BJ (cell line): ENCODE measurements at regions not wholly inside any gene's neighbourhood (a gene's known extent, or its start where the extent isn't known, plus 50 kb on each side); places are given as distances from the start of the nearest gene placed in this dataset.

Source experiments
- CTCF ChIA-PET: fragments of 350-600 bp; formaldehyde crosslinking; extraction: SDS; loops from one replicate; lab custom pipeline; 2021; ENCODE audit warnings: antibody characterized with exemption, inconsistent platforms; lab: Yijun Ruan, JAX
- POLR2A ChIA-PET: fragments of 300-600 bp; sonication (Branson Sonifier 250); formaldehyde crosslinking; extraction: SDS; loops from one replicate; lab custom pipeline; 2021; ENCODE audit warnings: antibody characterized with exemption; lab: Charles Lee
- DNase-seq: peaks from one replicate; pipeline ENCODE4 v3.0.0-alpha.2; 2011; ENCODE audit warnings: low read depth
- H3K27me3 ChIP-seq: 2 replicates; pipeline ENCODE4 v1.6.0; 2011; ENCODE audit warnings: low read length; ENCODE audit not compliant: control insufficient read depth, insufficient read depth
- H3K36me3 ChIP-seq: 2 replicates; pipeline ENCODE4 v1.5.1; 2011; ENCODE audit warnings: low read length; ENCODE audit not compliant: control insufficient read depth, insufficient read depth
- H3K4me3 ChIP-seq: 2 replicates; pipeline ENCODE4 v1.5.1; 2011; ENCODE audit warnings: low read depth, mild to moderate bottlenecking, control low read depth, low read length
- TF ChIP-seq, protein P1 (sequence below): IDR thresholded peaks from 2 replicates; pipeline ENCODE4 v1.5.1; 2011; ENCODE audit warnings: low read depth, mild to moderate bottlenecking, control low read depth, inconsistent platforms, low read length, moderate library complexity; ENCODE audit not compliant: insufficient read depth

- Histone ChIP-seq H3K4me3 (no peak overlapping the region), H3K27me3 (no peaks in the 10 kb centered on the region), H3K36me3 (no peaks in the 10 kb centered on the region)
- ChIA-PET POLR2A (no interaction called here), CTCF (no interaction called here)
- TF ChIP-seq, protein P1, sequence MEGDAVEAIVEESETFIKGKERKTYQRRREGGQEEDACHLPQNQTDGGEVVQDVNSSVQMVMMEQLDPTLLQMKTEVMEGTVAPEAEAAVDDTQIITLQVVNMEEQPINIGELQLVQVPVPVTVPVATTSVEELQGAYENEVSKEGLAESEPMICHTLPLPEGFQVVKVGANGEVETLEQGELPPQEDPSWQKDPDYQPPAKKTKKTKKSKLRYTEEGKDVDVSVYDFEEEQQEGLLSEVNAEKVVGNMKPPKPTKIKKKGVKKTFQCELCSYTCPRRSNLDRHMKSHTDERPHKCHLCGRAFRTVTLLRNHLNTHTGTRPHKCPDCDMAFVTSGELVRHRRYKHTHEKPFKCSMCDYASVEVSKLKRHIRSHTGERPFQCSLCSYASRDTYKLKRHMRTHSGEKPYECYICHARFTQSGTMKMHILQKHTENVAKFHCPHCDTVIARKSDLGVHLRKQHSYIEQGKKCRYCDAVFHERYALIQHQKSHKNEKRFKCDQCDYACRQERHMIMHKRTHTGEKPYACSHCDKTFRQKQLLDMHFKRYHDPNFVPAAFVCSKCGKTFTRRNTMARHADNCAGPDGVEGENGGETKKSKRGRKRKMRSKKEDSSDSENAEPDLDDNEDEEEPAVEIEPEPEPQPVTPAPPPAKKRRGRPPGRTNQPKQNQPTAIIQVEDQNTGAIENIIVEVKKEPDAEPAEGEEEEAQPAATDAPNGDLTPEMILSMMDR = no peak
- DNase-seq = no peak
Measured at GRCh38 chr2:172214252-172214651, 111.6 kb upstream of the DLX2 start.

DNA sequence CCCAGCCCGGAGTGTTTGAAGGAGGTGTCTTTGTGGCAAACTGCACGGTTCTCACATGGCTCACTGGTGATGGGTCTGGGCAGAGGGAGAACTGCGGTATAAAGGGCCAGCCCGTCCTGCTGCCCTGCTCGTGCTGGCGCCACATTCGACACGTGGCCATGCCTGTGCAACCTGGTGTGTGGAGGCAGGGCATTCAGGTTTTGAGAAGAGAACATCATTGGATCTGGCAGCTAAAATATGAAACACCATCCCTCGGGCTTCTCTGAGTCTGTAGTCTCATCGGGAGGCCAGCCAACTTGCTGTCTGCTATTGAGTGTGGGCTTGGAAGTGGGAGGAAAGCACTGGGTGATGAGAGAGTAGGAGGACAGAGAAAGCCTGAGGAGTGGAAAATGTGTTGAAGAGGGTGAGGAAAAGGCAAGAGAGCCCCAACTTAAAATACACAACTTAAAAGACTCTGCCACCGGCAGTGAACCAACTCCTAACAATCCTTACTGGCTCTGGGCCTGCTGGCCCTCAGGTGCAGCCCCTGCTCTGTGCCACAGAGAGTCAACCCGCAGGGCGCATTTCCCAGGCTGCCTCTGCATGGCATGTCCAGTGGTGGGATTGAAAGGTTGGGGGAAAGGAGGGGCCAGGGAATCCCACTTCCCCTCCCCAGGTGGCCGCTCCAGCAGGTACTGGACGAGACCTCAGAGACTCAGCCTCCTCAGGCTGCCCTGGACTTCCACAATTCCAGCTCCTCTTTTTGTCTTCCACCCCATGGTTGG, 112.7 kb upstream of the DLX2 start:
- ChIA-PET POLR2A (no interaction called here), CTCF (interaction anchor here (1.0 kb wide), 1 partner anchor 247 kb away, joined by 5 read pairs; no protein-coding TSS in a partner anchor)
- Histone ChIP-seq H3K27me3 (no peaks in the 10 kb centered on the region), H3K36me3 (no peaks in the 10 kb centered on the region), H3K4me3 (no peak overlapping the region)
- no peak for DNase-seq
- TF ChIP-seq, protein P1 = no peak

GRCh38 chr2:172215936-172216335, 113.2 kb upstream of the DLX2 start:
- POLR2A ChIA-PET = no interaction called here
- no peaks in the 10 kb centered on the region for H3K36me3 ChIP-seq
- no peak overlapping the region for H3K4me3 ChIP-seq
- TF ChIP-seq, protein P1 = no peak
- CTCF ChIA-PET = interaction anchor here (1.0 kb wide), 1 partner anchor 246 kb away, joined by 5 read pairs; no protein-coding TSS in a partner anchor
- DNase-seq = no peak
- no peaks in the 10 kb centered on the region for H3K27me3 ChIP-seq

- no peak overlapping the region for H3K4me3 ChIP-seq
- POLR2A ChIA-PET = no interaction called here
- CTCF ChIA-PET = interaction anchor here (1.0 kb wide), 2 partner anchors 13 to 246 kb away, joined by 3 to 5 read pairs; no protein-coding TSS in a partner anchor
Measured at GRCh38 chr2:172216477-172216876, 113.8 kb upstream of the DLX2 start.

DNA sequence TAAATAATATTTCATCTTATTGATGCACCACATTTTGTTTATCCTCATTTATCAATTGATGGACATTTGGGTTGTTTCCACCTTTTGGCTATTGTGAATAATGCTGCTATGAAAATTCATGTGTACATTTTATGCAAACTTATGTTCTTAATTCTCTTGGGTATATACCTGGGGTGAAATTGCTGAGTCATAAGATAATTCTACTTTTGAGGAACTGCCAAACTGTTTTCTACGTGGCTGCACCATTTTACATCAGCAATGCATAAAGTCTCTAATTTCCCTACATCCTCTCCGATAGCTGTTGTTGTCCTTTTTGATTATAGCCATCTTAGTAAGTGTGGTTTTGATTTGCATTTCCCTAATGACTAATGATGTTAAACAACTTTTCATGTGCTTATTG, 116.5 kb upstream of the DLX2 start:
- no peaks in the 10 kb centered on the region for H3K36me3 ChIP-seq
- no peak for DNase-seq
- no peaks in the 10 kb centered on the region for H3K27me3 ChIP-seq
- TF ChIP-seq, protein P1 = no peak
- CTCF ChIA-PET = interaction anchor here (2.2 kb wide), 1 partner anchor 242 kb away, joined by 5 read pairs; no protein-coding TSS in a partner anchor
- no peak overlapping the region for H3K4me3 ChIP-seq
- POLR2A ChIA-PET = no interaction called here

More at GRCh38 chr2:172216477-172216876, 113.8 kb upstream of the DLX2 start:
- no peak for DNase-seq
- TF ChIP-seq, protein P1 = no peak
- Histone ChIP-seq H3K27me3 (no peaks in the 10 kb centered on the region), H3K36me3 (no peaks in the 10 kb centered on the region)
